HepG2 (cell line): ENCODE measurements at regions not wholly inside any gene's neighbourhood (a gene's known extent, or its start where the extent isn't known, plus 50 kb on each side); places are given as distances from the start of the nearest gene placed in this dataset.

Experiments used
- ATAC-seq: fragments of 200-7000 bp; cut with Tn5 transposase; 3 replicates; pipeline ENCODE4 v1.9.1; 2020; ENCODE audit warnings: mild to moderate bottlenecking, moderate library complexity
- BruUV-seq: library from RNA; stranded (reverse); fragments of 400-500 nt; replicated peaks from 2 replicates; lab custom pipeline; 2021; lab: Mats Ljungman, UMichigan
- CTCF ChIA-PET: fragments of 300-600 bp; formaldehyde crosslinking; extraction: SDS; loops from one replicate; lab custom pipeline; 2021; ENCODE audit warnings: low total read pairs, inconsistent platforms, low intra/inter-chr PET ratio; lab: Yijun Ruan, JAX
- POLR2A ChIA-PET: fragments of 350-600 bp; sonication (Branson Sonifier 250); formaldehyde crosslinking; loops from one replicate; lab custom pipeline; 2020; ENCODE audit warnings: antibody characterized with exemption, inconsistent platforms; lab: Yijun Ruan, JAX
- DNase-seq: peaks from one replicate; pipeline ENCODE4 v3.0.0-alpha.2; 2015; ENCODE audit warnings: low spot score
- FAIRE-seq: peaks from 3 replicates; lab custom pipeline; 2011; peaks lifted over from hg19 to GRCh38; lab: Jason Lieb, UNC
- H2AFZ ChIP-seq: one replicate; pipeline ENCODE4 v1.6.1; 2011; ENCODE audit warnings: low read length, inconsistent platforms
- H3K27ac ChIP-seq: fragments of 300-600 bp; 3 replicates; pipeline ENCODE4 v1.8.0; 2011; ENCODE audit warnings: mixed run types, mild to moderate bottlenecking, mixed read lengths, low read length, inconsistent platforms; ENCODE audit not compliant: insufficient read depth; ENCODE audit errors: extremely low read length
- H3K27me3 ChIP-seq, 2 experiments: fragments of 200-600 bp in 1 of 2; 2 replicates in 1 of 2; 3 replicates in 1 of 2; pipeline versions ENCODE4 v1.6.0 to v1.8.0; 2011; ENCODE audit warnings: low read length in 2 of 2, mild to moderate bottlenecking in 2 of 2, moderate library complexity in 2 of 2, inconsistent platforms in 1 of 2; ENCODE audit not compliant: insufficient read depth in 2 of 2, control insufficient read depth in 1 of 2
- H3K36me3 ChIP-seq, 2 experiments: fragments of 200-600 bp in 1 of 2; replicated peaks in 1 of 2; 2 replicates in 1 of 2; 3 replicates in 1 of 2; pipeline versions ENCODE4 v1.5.1 to v1.8.0; 2011; ENCODE audit warnings: low read length in 2 of 2, inconsistent platforms in 1 of 2; ENCODE audit not compliant: insufficient read depth in 2 of 2, control insufficient read depth in 1 of 2
- H3K4me1 ChIP-seq: 2 replicates; pipeline ENCODE4 v1.5.1; 2012; ENCODE audit warnings: low read length, inconsistent platforms; ENCODE audit not compliant: insufficient read depth
- H3K4me2 ChIP-seq: 2 replicates; pipeline ENCODE4 v1.6.0; 2011; ENCODE audit warnings: low read depth, low read length, inconsistent platforms
- H3K4me3 ChIP-seq, 3 experiments: fragments of 200-600 bp in 1 of 3; sonication (generic), shearing (Covaris generic) in 1 of 3; replicated peaks in 1 of 3; 2 replicates each; pipeline ENCODE4 v1.5.1; 2011 to 2016; ENCODE audit warnings: low read length in 3 of 3, inconsistent platforms in 2 of 3, low read depth in 2 of 3, mild to moderate bottlenecking in 2 of 3, control low read depth in 1 of 3, mixed read lengths in 1 of 3; ENCODE audit not compliant: insufficient read depth in 1 of 3
- H3K79me2 ChIP-seq: one replicate; pipeline ENCODE4 v1.6.1; 2011; ENCODE audit warnings: low read length, inconsistent platforms; ENCODE audit not compliant: insufficient read depth
- H3K9ac ChIP-seq: 2 replicates; pipeline ENCODE4 v1.6.0; 2011; ENCODE audit warnings: mild to moderate bottlenecking, low read depth, low read length, inconsistent platforms; ENCODE audit not compliant: insufficient read depth
- H3K9me3 ChIP-seq: 2 replicates; pipeline ENCODE4 v1.5.1; 2012; ENCODE audit warnings: mild to moderate bottlenecking, low read length
- H4K20me1 ChIP-seq: 2 replicates; pipeline ENCODE4 v1.6.0; 2011; ENCODE audit warnings: inconsistent platforms, mild to moderate bottlenecking, low read length, moderate library complexity; ENCODE audit not compliant: insufficient read depth
- E2F5 ChIP-seq: sonication (generic); formaldehyde crosslinking; conservative IDR thresholded peaks from 2 replicates; pipeline ENCODE4 v1.4.0; 2020; ENCODE audit warnings: missing genetic modification reagents
- KIAA2018 ChIP-seq: sonication (generic); formaldehyde crosslinking; IDR thresholded peaks from 2 replicates; pipeline ENCODE4 v1.5.0; 2020; ENCODE audit warnings: mild to moderate bottlenecking, missing genetic modification reagents, borderline replicate concordance
- PHB2 ChIP-seq: fragments of 450-650 bp; IDR thresholded peaks from 2 replicates; pipeline ENCODE4 v1.6.1; 2018; ENCODE audit not compliant: partially characterized antibody
- RNF2 ChIP-seq: fragments of 450-650 bp; conservative IDR thresholded peaks from 2 replicates; pipeline ENCODE4 v1.6.1; 2016; ENCODE audit warnings: low read depth
- TEAD2 ChIP-seq: sonication (generic); formaldehyde crosslinking; IDR thresholded peaks from 2 replicates; pipeline ENCODE4 v1.9.0; 2021; ENCODE audit warnings: missing genetic modification reagents
- ZFP36L1 ChIP-seq: sonication (generic); formaldehyde crosslinking; IDR thresholded peaks from 2 replicates; pipeline ENCODE4 v1.8.0; 2022; ENCODE audit warnings: mild to moderate bottlenecking, missing genetic modification reagents, moderate library complexity
- ZNF549 ChIP-seq: sonication (generic); formaldehyde crosslinking; IDR thresholded peaks from 2 replicates; pipeline ENCODE4 v1.5.0; 2020; ENCODE audit warnings: missing genetic modification reagents
- ZNF644 ChIP-seq: IDR thresholded peaks from 2 replicates; pipeline ENCODE4 v1.6.1; 2016; ENCODE audit warnings: low read depth
- ZNF773 ChIP-seq: sonication (generic); formaldehyde crosslinking; IDR thresholded peaks from 2 replicates; pipeline ENCODE4 v1.4.0; 2020; ENCODE audit warnings: missing genetic modification reagents, borderline replicate concordance
- WGBS: methylation state at CpG from one replicate; pipeline ENCODE4 v1.1.6; 2017; ENCODE audit warnings: low lambda C conversion rate; 5-methylcytosine and 5-hydroxymethylcytosine counted together
- in situ Hi-C: cut with HindIII; loops from 2 replicates; pipeline ENCODE4 v1.10.0; 2017; ENCODE audit warnings: low pct_unique_long_range_greater_than_20kb; ENCODE audit not compliant: extremely low pct_ligation_motif_present
- intact Hi-C: fragments of 100-400 bp; cut with micrococcal nuclease; formaldehyde crosslinking; loops from one replicate; pipeline ENCODE4 v1.10.0; 2022; ENCODE audit not compliant: unreplicated experiment

- no peaks in the 10 kb centered on the region for H3K36me3 ChIP-seq
- no peak overlapping the region for H3K4me2 ChIP-seq
- POLR2A ChIA-PET, result no interaction called here
- in situ Hi-C loops, result no loop called here
- 53% methylated on average over 3 of the region's 3 CpGs for WGBS
- no peak overlapping the region for H3K9ac ChIP-seq
- H3K79me2 ChIP-seq, result no peaks in the 10 kb centered on the region
- no peak for DNase-seq
- no peak for TF ChIP-seq TEAD2 (CRISPR knock-in tag)
- no peak for TF ChIP-seq PHB2
- TF ChIP-seq ZNF773 (CRISPR knock-in tag), result no peak
- TF ChIP-seq ZFP36L1 (CRISPR knock-in tag), result no peak
- TF ChIP-seq ZNF644 (CRISPR knock-in tag), result no peak
- TF ChIP-seq KIAA2018 (CRISPR knock-in tag), result no peak
- TF ChIP-seq E2F5 (CRISPR knock-in tag), result no peak
- no peak for TF ChIP-seq ZNF549 (CRISPR knock-in tag)
- no peak for TF ChIP-seq RNF2
- TF ChIP-seq, all 625 proteins: peak for 0
- Histone ChIP-seq H3K4me1 (peaks cover 30% of the 10 kb centered on the region), H3K27ac (no peak overlapping the region), H3K9me3 (no peaks in the 10 kb centered on the region), H3K27me3 (no peaks in the 10 kb centered on the region), H3K4me3 (no peak overlapping the region), H4K20me1 (no peaks in the 10 kb centered on the region), H2AFZ (no peak overlapping the region)
- intact Hi-C loops, result no loop called here
- ATAC-seq (no peak), FAIRE-seq (no peak)
- CTCF ChIA-PET, result no interaction called here
- BruUV-seq, result no TSS peak
These were observed 383.8 kb upstream of the CITED2 start for GRCh38 chr6:139758209-139758611.
